ENCODE measurements at regions not wholly inside any gene's neighbourhood (a gene's known extent, or its start where the extent isn't known, plus 50 kb on each side); places are given as distances from the start of the nearest gene placed in this dataset.
"Not testable (repeated sequence)": the region's sequence is repeated elsewhere in the genome, so short reads cannot be mapped to it uniquely, and the experiment has no call there.

DNA sequence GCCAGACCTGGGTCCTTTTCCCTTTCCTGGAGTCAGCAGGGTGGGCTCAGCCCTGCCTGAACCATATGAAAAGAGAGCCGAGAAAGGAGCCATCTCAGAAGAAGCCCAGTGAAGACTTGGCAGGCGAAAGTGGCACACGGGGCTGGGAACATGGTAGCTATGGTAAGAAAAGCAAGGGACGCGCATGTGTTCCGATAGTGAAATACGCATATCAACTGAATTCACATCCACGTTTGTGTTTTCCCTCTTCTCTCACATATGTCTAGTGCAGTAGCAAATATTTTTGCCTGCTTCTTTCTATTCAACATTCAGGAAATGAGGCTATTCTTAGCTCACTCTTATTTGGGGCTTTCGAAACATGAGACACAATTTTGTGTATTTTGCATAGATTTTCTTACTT is 54.1 kb upstream of the PEG3 start:
- Histone ChIP-seq H3K27me3 (ENCODE audit: low read depth) (no peaks in the 10 kb centered on the region), H3K36me3 (replicated peaks) (no peaks in the 10 kb centered on the region), H3K9me3 (no peaks in the 10 kb centered on the region), H3K4me1 (no peaks in the 10 kb centered on the region), H3K4me3 (no peak overlapping the region)
- in situ Hi-C loops (cut with MboI; ENCODE audit: low sequenced_read_pairs), result no loop called here
- DNase-seq (ENCODE audit: low spot score in 2 of 2), result no peak

GRCh38 chr19:56896095-56896494 is 55.6 kb upstream of the PEG3 start:
- DNase-seq (ENCODE audit: low spot score in 2 of 2), result no peak
- Histone ChIP-seq H3K36me3 (replicated peaks) (no peaks in the 10 kb centered on the region), H3K4me1 (no peaks in the 10 kb centered on the region), H3K9me3 (no peaks in the 10 kb centered on the region), H3K27me3 (ENCODE audit: low read depth) (no peaks in the 10 kb centered on the region), H3K4me3 (no peak overlapping the region)
- in situ Hi-C loops (cut with MboI; ENCODE audit: low sequenced_read_pairs), result no loop called here

- Histone ChIP-seq H3K27me3 (ENCODE audit: low read depth) (no peaks in the 10 kb centered on the region), H3K36me3 (replicated peaks) (no peaks in the 10 kb centered on the region), H3K9me3 (no peaks in the 10 kb centered on the region), H3K4me1 (no peaks in the 10 kb centered on the region), H3K4me3 (no peak overlapping the region)
- in situ Hi-C loops (cut with MboI; ENCODE audit: low sequenced_read_pairs), result no loop called here
- DNase-seq (ENCODE audit: low spot score in 2 of 2), result no peak
Measured at GRCh38 chr19:56899943-56900342, 59.4 kb upstream of the PEG3 start.

DNA sequence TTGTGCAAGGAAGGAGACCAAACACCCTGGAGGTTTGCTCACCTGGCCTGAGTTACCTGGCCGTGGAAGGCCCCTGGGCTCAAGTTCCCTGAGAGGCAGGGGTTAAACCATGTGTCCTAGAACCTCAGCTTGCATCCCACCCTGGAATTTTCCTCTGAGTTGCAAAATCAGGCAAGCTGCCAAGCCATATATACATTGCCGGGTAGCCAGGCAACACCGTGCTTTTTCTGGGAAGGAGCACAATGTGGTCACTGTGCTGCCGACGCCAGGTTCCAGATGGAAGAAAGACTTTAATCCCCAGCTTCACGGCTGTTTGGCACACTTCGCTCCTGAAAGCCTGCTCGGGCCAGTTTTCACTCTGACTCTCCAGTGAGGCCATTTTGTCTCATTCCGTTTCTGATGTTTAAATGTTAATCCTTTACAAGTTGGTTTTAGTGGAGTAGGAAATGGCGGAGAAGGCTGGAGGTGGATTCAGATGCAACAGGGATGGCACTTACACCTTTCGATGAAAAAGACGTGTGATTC is 60.1 kb upstream of the PEG3 start:
- H3K27me3 ChIP-seq (ENCODE audit: low read depth), result no peaks in the 10 kb centered on the region
- no peaks in the 10 kb centered on the region for H3K4me1 ChIP-seq
- in situ Hi-C loops (cut with MboI; ENCODE audit: low sequenced_read_pairs), result no loop called here
- no peak overlapping the region for H3K4me3 ChIP-seq
- no peaks in the 10 kb centered on the region for H3K36me3 ChIP-seq (replicated peaks)
- no peaks in the 10 kb centered on the region for H3K9me3 ChIP-seq
- DNase-seq (ENCODE audit: low spot score in 2 of 2), result no peak

DNA sequence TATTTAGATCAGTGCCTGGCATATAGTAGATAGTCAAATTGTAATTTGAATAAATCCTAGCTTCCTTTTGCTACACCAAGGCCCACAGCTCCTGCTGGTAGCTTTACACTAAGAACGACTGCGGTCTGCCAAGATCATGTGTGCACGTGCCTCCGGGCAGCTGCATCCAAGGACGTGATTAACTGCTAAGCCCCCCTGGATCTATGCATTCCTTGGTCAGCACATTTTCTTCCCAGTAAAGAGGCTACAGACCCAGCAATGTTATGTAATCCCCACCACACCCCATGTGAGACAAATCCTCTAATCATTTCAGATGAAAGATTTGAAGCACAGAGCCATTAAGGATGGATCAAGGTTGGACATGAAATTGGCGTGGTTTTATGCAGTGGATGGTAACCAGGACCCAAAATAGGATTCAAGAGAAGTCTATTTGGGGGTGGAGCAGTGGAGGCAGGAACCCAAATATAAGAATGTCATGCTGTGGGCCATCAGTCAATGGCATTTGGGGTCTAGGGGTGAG is 65.2 kb upstream of the PEG3 start:
- H3K4me3 ChIP-seq, result no peak overlapping the region
- no peaks in the 10 kb centered on the region for H3K9me3 ChIP-seq
- H3K4me1 ChIP-seq, result no peaks in the 10 kb centered on the region
- DNase-seq (ENCODE audit: low spot score in 2 of 2), result no peak
- no peaks in the 10 kb centered on the region for H3K27me3 ChIP-seq (ENCODE audit: low read depth)
- in situ Hi-C loops (cut with MboI; ENCODE audit: low sequenced_read_pairs), result no loop called here
- no peaks in the 10 kb centered on the region for H3K36me3 ChIP-seq (replicated peaks)

- Histone ChIP-seq H3K4me1 (no peaks in the 10 kb centered on the region), H3K36me3 (replicated peaks) (no peaks in the 10 kb centered on the region), H3K9me3 (no peaks in the 10 kb centered on the region), H3K4me3 (no peak overlapping the region), H3K27me3 (ENCODE audit: low read depth) (no peaks in the 10 kb centered on the region)
- DNase-seq (ENCODE audit: low spot score in 2 of 2), result no peak
- in situ Hi-C loops (cut with MboI; ENCODE audit: low sequenced_read_pairs), result no loop called here
Measured at GRCh38 chr19:56912401-56913112, 72.0 kb upstream of the PEG3 start.

DNA sequence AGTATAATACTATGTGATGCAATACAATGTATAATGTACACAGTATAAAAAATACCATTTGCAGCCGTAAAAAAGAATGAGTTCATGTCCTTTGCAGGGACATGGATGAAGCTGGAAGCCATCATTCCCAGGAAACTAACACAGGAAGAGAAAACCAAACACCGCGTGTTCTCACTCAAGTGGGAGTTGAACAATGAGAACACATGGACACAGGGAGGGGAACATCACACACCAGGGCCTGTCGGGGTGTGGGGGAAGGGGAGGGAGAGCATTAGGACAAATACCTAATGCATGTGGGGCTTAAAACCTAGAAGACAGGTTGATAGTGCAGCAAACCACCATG is 72.6 kb upstream of the PEG3 start:
- H3K9me3 ChIP-seq; DNase-seq (ENCODE audit: low spot score in 2 of 2); H3K4me1 ChIP-seq; in situ Hi-C loops (cut with MboI; ENCODE audit: low sequenced_read_pairs); H3K27me3 ChIP-seq (ENCODE audit: low read depth); H3K36me3 ChIP-seq (replicated peaks); H3K4me3 ChIP-seq: not testable (repeated sequence)

DNA sequence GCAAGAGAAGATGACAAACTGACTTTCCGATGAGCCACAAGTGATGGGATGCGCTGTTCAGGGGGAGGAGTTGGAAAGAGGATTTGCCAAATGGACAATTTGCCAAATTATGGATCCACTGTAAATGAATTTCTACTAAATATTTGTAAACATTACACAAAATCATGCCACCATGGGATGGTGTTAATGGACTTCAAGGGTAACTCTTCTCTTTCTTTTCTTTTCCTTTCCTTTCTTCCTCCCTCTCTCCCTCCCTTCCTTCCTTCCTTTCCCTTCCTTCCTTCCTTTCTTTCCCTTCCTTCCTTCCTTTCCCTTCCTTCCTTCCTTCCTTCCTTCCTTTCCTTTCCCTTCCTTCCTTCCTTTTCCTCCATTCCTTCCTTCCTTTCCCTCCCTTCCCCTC is 76.0 kb upstream of the PEG3 start:
- in situ Hi-C loops (cut with MboI; ENCODE audit: low sequenced_read_pairs), result no loop called here
- DNase-seq (ENCODE audit: low spot score in 2 of 2), result no peak
- Histone ChIP-seq H3K27me3 (ENCODE audit: low read depth) (no peaks in the 10 kb centered on the region), H3K4me3 (no peak overlapping the region), H3K9me3 (no peaks in the 10 kb centered on the region), H3K4me1 (no peaks in the 10 kb centered on the region), H3K36me3 (replicated peaks) (no peaks in the 10 kb centered on the region)

GRCh38 chr19:56917529-56917928 is 77.0 kb upstream of the PEG3 start:
- DNase-seq (ENCODE audit: low spot score in 2 of 2), result no peak
- Histone ChIP-seq H3K4me3 (no peak overlapping the region), H3K27me3 (ENCODE audit: low read depth) (no peaks in the 10 kb centered on the region), H3K9me3 (no peaks in the 10 kb centered on the region), H3K4me1 (no peaks in the 10 kb centered on the region), H3K36me3 (replicated peaks) (no peaks in the 10 kb centered on the region)
- in situ Hi-C loops (cut with MboI; ENCODE audit: low sequenced_read_pairs), result no loop called here

GRCh38 chr19:56917998-56918397 is 77.5 kb upstream of the PEG3 start:
- in situ Hi-C loops (cut with MboI; ENCODE audit: low sequenced_read_pairs), result no loop called here
- Histone ChIP-seq H3K27me3 (ENCODE audit: low read depth) (no peaks in the 10 kb centered on the region), H3K9me3 (no peaks in the 10 kb centered on the region), H3K36me3 (replicated peaks) (no peaks in the 10 kb centered on the region), H3K4me1 (no peaks in the 10 kb centered on the region), H3K4me3 (no peak overlapping the region)
- no peak for DNase-seq (ENCODE audit: low spot score in 2 of 2)

DNA sequence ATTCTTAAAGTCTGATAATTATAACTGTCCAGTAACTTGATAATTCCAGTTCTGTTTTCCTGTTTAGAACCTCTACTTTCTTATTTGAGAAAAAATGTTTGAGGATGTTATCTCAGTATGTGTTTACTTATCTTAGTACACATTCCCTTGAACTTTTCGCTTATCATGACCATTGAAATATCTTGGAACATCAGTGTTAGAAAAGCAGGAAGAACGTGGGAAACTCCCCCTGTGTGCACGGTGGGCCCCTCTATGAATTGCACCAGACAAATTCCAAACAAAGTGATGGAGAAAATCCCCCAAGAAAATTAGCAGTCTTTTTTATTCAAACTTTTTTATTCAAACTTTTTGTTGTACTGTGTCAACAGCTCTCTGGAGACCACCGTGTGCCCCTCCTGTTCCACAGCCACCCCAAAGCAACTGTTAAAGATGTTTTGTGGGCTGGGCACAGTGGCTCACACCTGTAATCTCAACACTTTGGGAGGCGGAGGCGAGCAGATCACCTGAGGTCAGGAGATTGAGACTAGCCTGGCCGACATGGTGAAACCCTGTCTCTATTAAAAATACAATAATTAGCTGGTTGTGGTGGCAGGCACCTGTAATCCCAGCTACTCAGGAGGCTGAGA is 78.3 kb upstream of the PEG3 start:
- no peaks in the 10 kb centered on the region for H3K27me3 ChIP-seq (ENCODE audit: low read depth)
- in situ Hi-C loops (cut with MboI; ENCODE audit: low sequenced_read_pairs), result no loop called here
- no peaks in the 10 kb centered on the region for H3K4me1 ChIP-seq
- H3K9me3 ChIP-seq, result no peaks in the 10 kb centered on the region
- no peaks in the 10 kb centered on the region for H3K36me3 ChIP-seq (replicated peaks)
- no peak for DNase-seq (ENCODE audit: low spot score in 2 of 2)
- no peak overlapping the region for H3K4me3 ChIP-seq

- Histone ChIP-seq H3K36me3 (replicated peaks) (no peaks in the 10 kb centered on the region), H3K9me3 (no peaks in the 10 kb centered on the region), H3K4me1 (no peaks in the 10 kb centered on the region), H3K27me3 (ENCODE audit: low read depth) (no peaks in the 10 kb centered on the region), H3K4me3 (no peak overlapping the region)
- DNase-seq (ENCODE audit: low spot score in 2 of 2), result no peak
- in situ Hi-C loops (cut with MboI; ENCODE audit: low sequenced_read_pairs), result no loop called here
Measured at GRCh38 chr19:56919308-56919995, 78.9 kb upstream of the PEG3 start.

- H3K27me3 ChIP-seq (ENCODE audit: low read depth); H3K36me3 ChIP-seq (replicated peaks); in situ Hi-C loops (cut with MboI; ENCODE audit: low sequenced_read_pairs); H3K4me1 ChIP-seq; H3K4me3 ChIP-seq; H3K9me3 ChIP-seq; DNase-seq (ENCODE audit: low spot score in 2 of 2): not testable (repeated sequence)
Measured at GRCh38 chr19:56926094-56926493, 85.6 kb upstream of the PEG3 start.

- no peak for DNase-seq (ENCODE audit: low spot score in 2 of 2)
- Histone ChIP-seq H3K4me3 (no peak overlapping the region), H3K36me3 (replicated peaks) (no peaks in the 10 kb centered on the region), H3K27me3 (ENCODE audit: low read depth) (no peaks in the 10 kb centered on the region), H3K4me1 (no peaks in the 10 kb centered on the region), H3K9me3 (no peaks in the 10 kb centered on the region)
- in situ Hi-C loops (cut with MboI; ENCODE audit: low sequenced_read_pairs), result no loop called here
Measured at GRCh38 chr19:56927294-56927693, 86.8 kb upstream of the PEG3 start.
